GM18873 (cell line): ENCODE measurements at regions not wholly inside any gene's neighbourhood (a gene's known extent, or its start where the extent isn't known, plus 50 kb on each side); places are given as distances from the start of the nearest gene placed in this dataset.

ENCODE experiments used
- ATAC-seq: cut with Tn5 transposase; IDR thresholded peaks from one replicate; pipeline ENCODE4 v1.9.1; 2021; ENCODE audit warnings: mild to moderate bottlenecking, moderate library complexity, moderate number of reproducible peaks; ENCODE audit not compliant: unreplicated experiment, low FRiP score

- no peak for ATAC-seq
These were observed 234.6 kb downstream of the ZEB2 start for GRCh38 chr2:144285324-144285723.

GRCh38 chr2:144281476-144281875, 238.4 kb downstream of the ZEB2 start:
- ATAC-seq, result no peak

- ATAC-seq, result no peak
These were observed 239.9 kb downstream of the ZEB2 start for GRCh38 chr2:144280009-144280408.

- no peak for ATAC-seq
These were observed 240.8 kb downstream of the ZEB2 start for GRCh38 chr2:144279165-144279564.

GRCh38 chr2:144277622-144278354, 242.1 kb downstream of the ZEB2 start:
- no peak for ATAC-seq

GRCh38 chr2:144275340-144275739, 244.6 kb downstream of the ZEB2 start:
- ATAC-seq, result no peak

- ATAC-seq, result no peak
These were observed 245.8 kb downstream of the ZEB2 start for GRCh38 chr2:144274131-144274530.

GRCh38 chr2:144270951-144271350, 249.0 kb downstream of the ZEB2 start:
- no peak for ATAC-seq

- ATAC-seq, result no peak
These were observed 251.8 kb downstream of the ZEB2 start for GRCh38 chr2:144268036-144268678.

GRCh38 chr2:144267239-144267638, 252.7 kb downstream of the ZEB2 start:
- peak; percentile 89 for ATAC-seq

GRCh38 chr2:144265654-144266053, 254.3 kb downstream of the ZEB2 start:
- no peak for ATAC-seq

- no peak for ATAC-seq
These were observed 258.0 kb downstream of the ZEB2 start for GRCh38 chr2:144261966-144262365.

GRCh38 chr2:144261336-144261735, 258.6 kb downstream of the ZEB2 start:
- ATAC-seq, result no peak

- no peak for ATAC-seq
These were observed 260.6 kb downstream of the ZEB2 start for GRCh38 chr2:144259332-144259731.

GRCh38 chr2:144258154-144258553, 261.8 kb downstream of the ZEB2 start:
- no peak for ATAC-seq

GRCh38 chr2:144256996-144257707, 262.8 kb downstream of the ZEB2 start:
- ATAC-seq, result no peak

GRCh38 chr2:144254342-144255235, 265.3 kb downstream of the ZEB2 start:
- no peak for ATAC-seq

GRCh38 chr2:144253743-144254142, 266.2 kb downstream of the ZEB2 start:
- ATAC-seq, result no peak

GRCh38 chr2:144252694-144253093, 267.2 kb downstream of the ZEB2 start:
- ATAC-seq, result no peak

GRCh38 chr2:144249035-144249637, 270.8 kb downstream of the ZEB2 start:
- no peak for ATAC-seq
